Prostate gland (tissue), 2 donors: ENCODE measurements at regions not wholly inside any gene's neighbourhood (a gene's known extent, or its start where the extent isn't known, plus 50 kb on each side); places are given as distances from the start of the nearest gene placed in this dataset.
"Not testable (repeated sequence)": the region's sequence is repeated elsewhere in the genome, so short reads cannot be mapped to it uniquely, and the experiment has no call there.

Experiments used
- DNase-seq: peaks from one replicate; pipeline ENCODE4 v3.0.0-alpha.2; 2019; ENCODE audit warnings: low spot score
- H3K27ac ChIP-seq, 2 donors: fragments of 200-600 bp; sonication (generic); 2 replicates each; pipeline ENCODE4 v1.5.1; 2017 to 2019
- H3K27me3 ChIP-seq: fragments of 200-600 bp; sonication (generic); replicated peaks from 2 replicates; pipeline ENCODE4 v1.5.1; 2019; ENCODE audit not compliant: insufficient read depth
- H3K36me3 ChIP-seq, 2 donors: fragments of 200-600 bp; sonication (generic); 1 replicate in 1 of 2; 2 replicates in 1 of 2; pipeline versions ENCODE4 v1.5.1 to v1.8.1; 2017 to 2019
- H3K4me1 ChIP-seq: fragments of 200-600 bp; sonication (generic); replicated peaks from 2 replicates; pipeline ENCODE4 v1.5.1; 2019
- H3K4me3 ChIP-seq, 2 donors: fragments of 200-600 bp; sonication (generic); 2 replicates each; pipeline ENCODE4 v1.5.1; 2017 to 2019
- H3K9me3 ChIP-seq: fragments of 200-600 bp; sonication (generic); 2 replicates; pipeline ENCODE4 v1.5.1; 2017
- POLR2A ChIP-seq: fragments of 450-650 bp; IDR thresholded peaks from one replicate; pipeline ENCODE4 v1.6.1; 2016; ENCODE audit warnings: antibody characterized with exemption, mild to moderate bottlenecking
- POLR2AphosphoS5 ChIP-seq: sonication (generic); formaldehyde crosslinking; IDR thresholded peaks from one replicate; pipeline ENCODE4 v1.6.1; 2017; ENCODE audit warnings: antibody characterized with exemption
- WGBS: methylation state at CpG from one replicate; pipeline ENCODE4 v1.1.5; 2018; 5-methylcytosine and 5-hydroxymethylcytosine counted together
- intact Hi-C: fragments of 100-400 bp; cut with DNase I; formaldehyde crosslinking; loops from one replicate; pipeline ENCODE4 v1.14.2; 2022
- TF ChIP-seq, protein P1 (sequence below), 4 experiments: fragments of 200-600 bp in 2 of 4; fragments of 450-650 bp in 2 of 4; sonication (generic) in 2 of 4; IDR thresholded peaks; 1 replicate in 3 of 4; 2 replicates in 1 of 4; pipeline ENCODE4 v1.5.1; 2016 to 2019; ENCODE audit warnings: antibody characterized with exemption in 4 of 4, mild to moderate bottlenecking in 2 of 4, moderate library complexity in 2 of 4

DNA sequence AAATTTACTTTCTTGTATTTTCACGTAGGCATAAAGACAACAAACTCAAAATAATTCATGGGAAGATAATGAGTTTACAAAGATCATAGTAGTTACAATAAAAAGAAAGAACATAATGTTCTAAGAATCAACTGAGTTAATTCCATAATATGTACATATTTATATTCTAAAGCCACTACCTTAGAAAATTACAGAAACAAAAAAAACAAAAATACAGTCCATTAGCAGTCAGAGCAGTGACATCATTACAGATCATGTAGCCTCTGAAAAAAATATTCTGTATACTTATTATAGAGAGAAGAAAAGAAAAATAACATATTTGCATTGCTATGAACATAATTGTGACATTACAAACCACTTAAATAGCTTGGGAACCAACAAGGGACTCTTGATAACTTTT, 360.1 kb upstream of the RGS18 start:
- H3K9me3 ChIP-seq = no peaks in the 10 kb centered on the region
- no peak overlapping the region for H3K27ac ChIP-seq
- DNase-seq = no peak
- TF ChIP-seq, protein P1, sequence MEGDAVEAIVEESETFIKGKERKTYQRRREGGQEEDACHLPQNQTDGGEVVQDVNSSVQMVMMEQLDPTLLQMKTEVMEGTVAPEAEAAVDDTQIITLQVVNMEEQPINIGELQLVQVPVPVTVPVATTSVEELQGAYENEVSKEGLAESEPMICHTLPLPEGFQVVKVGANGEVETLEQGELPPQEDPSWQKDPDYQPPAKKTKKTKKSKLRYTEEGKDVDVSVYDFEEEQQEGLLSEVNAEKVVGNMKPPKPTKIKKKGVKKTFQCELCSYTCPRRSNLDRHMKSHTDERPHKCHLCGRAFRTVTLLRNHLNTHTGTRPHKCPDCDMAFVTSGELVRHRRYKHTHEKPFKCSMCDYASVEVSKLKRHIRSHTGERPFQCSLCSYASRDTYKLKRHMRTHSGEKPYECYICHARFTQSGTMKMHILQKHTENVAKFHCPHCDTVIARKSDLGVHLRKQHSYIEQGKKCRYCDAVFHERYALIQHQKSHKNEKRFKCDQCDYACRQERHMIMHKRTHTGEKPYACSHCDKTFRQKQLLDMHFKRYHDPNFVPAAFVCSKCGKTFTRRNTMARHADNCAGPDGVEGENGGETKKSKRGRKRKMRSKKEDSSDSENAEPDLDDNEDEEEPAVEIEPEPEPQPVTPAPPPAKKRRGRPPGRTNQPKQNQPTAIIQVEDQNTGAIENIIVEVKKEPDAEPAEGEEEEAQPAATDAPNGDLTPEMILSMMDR (IDR thresholded peaks at IDR 0.05) = no peak
- no peak for TF ChIP-seq POLR2AphosphoS5
- TF ChIP-seq POLR2A = no peak
- intact Hi-C loops = no loop called here
- H3K36me3 ChIP-seq = no peaks in the 10 kb centered on the region
- 67% methylated on average over 1 of the region's 1 CpG for whole genome bisulfite sequencing
- H3K27me3 ChIP-seq = no peaks in the 10 kb centered on the region
- no peak overlapping the region for H3K4me3 ChIP-seq
- no peaks in the 10 kb centered on the region for H3K4me1 ChIP-seq

DNA sequence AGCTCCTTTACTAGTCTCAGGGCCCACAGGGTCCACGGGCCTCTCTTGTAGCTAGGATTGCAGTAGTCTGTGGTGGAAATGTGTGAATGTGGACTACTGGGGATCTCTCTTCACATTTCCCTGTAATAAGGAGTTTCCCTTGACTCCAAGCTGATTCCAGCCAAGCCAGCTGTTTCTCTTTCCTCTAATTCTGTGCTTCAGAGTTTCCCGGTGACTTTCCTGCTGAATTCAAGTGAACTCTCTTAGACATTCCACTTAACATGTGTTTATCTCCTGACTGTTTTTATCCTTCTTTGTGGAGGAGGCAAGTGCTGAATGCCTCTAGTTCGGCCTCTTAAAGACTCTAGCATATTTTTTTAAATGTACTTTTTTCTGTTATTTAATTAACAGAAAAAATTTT, 354.0 kb upstream of the RGS18 start:
- Histone ChIP-seq H3K4me3 (no peak overlapping the region), H3K36me3 (no peaks in the 10 kb centered on the region), H3K27ac (no peak overlapping the region), H3K27me3 (no peaks in the 10 kb centered on the region), H3K4me1 (no peaks in the 10 kb centered on the region), H3K9me3 (no peaks in the 10 kb centered on the region)
- TF ChIP-seq POLR2AphosphoS5 (no peak), POLR2A (no peak)
- TF ChIP-seq, protein P1 (IDR thresholded peaks at IDR 0.05) = no peak
- no peak for DNase-seq
- 64% methylated on average over 3 of the region's 3 CpGs for WGBS
- intact Hi-C loops = no loop called here

DNA sequence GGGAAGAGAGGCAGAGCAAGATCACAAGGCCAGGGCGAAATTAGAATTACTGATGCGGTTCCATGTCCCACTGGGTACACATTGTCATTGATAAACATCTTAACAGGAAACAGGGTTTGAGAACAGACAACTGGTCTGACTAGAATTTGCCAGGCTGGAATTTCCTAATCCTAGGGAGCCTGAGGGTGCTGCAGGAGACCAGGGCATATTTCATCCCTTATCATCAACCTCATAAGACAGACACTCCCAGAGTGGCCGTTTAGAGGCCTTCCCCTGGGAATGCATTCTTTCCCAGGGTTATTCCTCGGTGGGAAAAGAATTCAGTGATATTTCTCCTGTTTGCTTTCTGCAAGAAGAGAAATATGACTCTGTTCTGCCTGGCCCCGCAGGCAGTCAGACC, 344.7 kb upstream of the RGS18 start:
- H3K27ac ChIP-seq, intact Hi-C loops, H3K4me3 ChIP-seq, DNase-seq, H3K36me3 ChIP-seq, H3K27me3 ChIP-seq, H3K4me1 ChIP-seq, H3K9me3 ChIP-seq: not testable (repeated sequence)
- 59% methylated on average over 5 of the region's 5 CpGs for WGBS

DNA sequence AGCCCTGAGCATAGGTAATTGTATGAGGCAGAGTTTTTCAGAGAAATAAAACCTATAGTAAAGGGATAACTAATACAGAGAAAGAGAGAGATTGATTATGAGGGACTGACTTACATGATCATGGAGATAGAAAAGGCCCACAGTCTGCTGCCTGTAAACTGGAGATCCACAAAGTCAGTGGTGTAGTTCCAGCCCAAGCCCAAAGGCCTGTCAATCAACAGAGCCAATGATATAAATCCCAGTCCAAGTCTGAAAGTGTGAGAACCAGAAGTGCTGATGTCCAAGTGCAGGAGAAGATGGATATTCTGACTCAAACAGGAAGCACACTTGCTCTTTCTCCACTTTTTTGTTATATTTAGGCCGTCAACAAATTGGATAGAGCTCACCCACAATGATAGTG, 340.1 kb upstream of the RGS18 start:
- no peak for DNase-seq
- no peaks in the 10 kb centered on the region for H3K4me1 ChIP-seq
- H3K9me3 ChIP-seq = no peaks in the 10 kb centered on the region
- no peak overlapping the region for H3K4me3 ChIP-seq
- WGBS = 89% methylated on average over 1 of the region's 1 CpG
- intact Hi-C loops = no loop called here
- TF ChIP-seq POLR2A (no peak), POLR2AphosphoS5 (no peak)
- TF ChIP-seq, protein P1 (IDR thresholded peaks at IDR 0.05) = no peak
- no peak overlapping the region for H3K27ac ChIP-seq
- H3K36me3 ChIP-seq = no peaks in the 10 kb centered on the region
- no peaks in the 10 kb centered on the region for H3K27me3 ChIP-seq

DNA sequence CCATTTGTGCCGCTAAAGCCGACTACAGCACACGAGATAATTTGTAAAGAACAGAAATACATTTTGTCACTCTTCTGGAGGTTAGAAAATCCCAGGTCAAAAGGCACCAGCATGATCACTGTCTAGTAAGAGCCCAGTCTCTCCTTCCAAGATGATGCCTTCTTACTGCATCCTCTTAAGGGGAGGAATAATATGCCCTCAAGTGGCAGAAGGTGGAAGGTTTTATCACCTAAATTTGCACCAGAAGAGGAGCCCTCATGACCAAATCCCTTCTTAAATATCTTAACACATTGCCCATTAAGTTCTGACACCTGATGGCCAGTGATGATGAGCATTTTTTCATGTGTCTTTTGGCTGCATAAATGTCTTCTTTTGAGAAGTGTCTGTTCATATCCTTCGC, 326.7 kb upstream of the RGS18 start:
- H3K4me1 ChIP-seq = no peaks in the 10 kb centered on the region
- no peak for DNase-seq
- TF ChIP-seq POLR2A = no peak
- TF ChIP-seq, protein P1 (IDR thresholded peaks at IDR 0.05) = no peak
- no peak for TF ChIP-seq POLR2AphosphoS5
- H3K36me3 ChIP-seq = no peaks in the 10 kb centered on the region
- H3K4me3 ChIP-seq = no peak overlapping the region
- intact Hi-C loops = no loop called here
- no peaks in the 10 kb centered on the region for H3K9me3 ChIP-seq
- no peaks in the 10 kb centered on the region for H3K27me3 ChIP-seq
- H3K27ac ChIP-seq = no peak overlapping the region
- 82% methylated on average over 4 of the region's 4 CpGs for WGBS

DNA sequence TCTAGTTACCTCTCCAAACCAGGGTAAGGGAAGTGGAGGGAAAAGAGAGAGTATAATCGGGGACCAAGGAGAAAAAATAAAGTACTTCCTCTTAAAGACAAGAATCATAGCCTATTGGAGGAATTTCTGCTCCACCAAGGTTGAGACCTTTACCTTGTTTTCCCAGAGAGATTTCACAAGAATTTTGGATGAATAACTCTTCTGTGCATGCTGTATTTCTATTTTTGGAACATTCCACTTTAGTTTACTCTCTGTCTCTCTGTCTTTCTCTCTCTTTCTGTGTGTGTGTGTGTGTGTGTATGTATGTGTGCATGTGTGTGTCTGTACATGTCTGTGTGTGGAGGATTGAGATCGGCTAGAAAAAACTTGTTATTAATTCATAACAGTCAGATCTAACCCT, 318.4 kb upstream of the RGS18 start:
- Histone ChIP-seq H3K27me3 (no peaks in the 10 kb centered on the region), H3K36me3 (no peaks in the 10 kb centered on the region), H3K9me3 (no peaks in the 10 kb centered on the region), H3K4me1 (no peaks in the 10 kb centered on the region), H3K27ac (no peak overlapping the region), H3K4me3 (no peak overlapping the region)
- intact Hi-C loops = no loop called here
- no peak for DNase-seq
- WGBS = 80% methylated on average over 2 of the region's 2 CpGs
- TF ChIP-seq, protein P1 (IDR thresholded peaks at IDR 0.05) = no peak
- TF ChIP-seq POLR2A (no peak), POLR2AphosphoS5 (no peak)
